ENCODE measurements at regions not wholly inside any gene's neighbourhood (a gene's known extent, or its start where the extent isn't known, plus 50 kb on each side); places are given as distances from the start of the nearest gene placed in this dataset.
A peak's percentile ranks its signal among the peaks of the same experiment; 100 is the strongest.

- WGBS, result 59% methylated on average over 1 of the region's 1 CpG
- no peaks in the 10 kb centered on the region for H3K36me3 ChIP-seq (ENCODE audit: insufficient read depth)
- no peak for DNase-seq (ENCODE audit: extremely low spot score)
- peak overlapping the region; percentile 23 for H3K27ac ChIP-seq (ENCODE audit: low read depth)
- no peaks in the 10 kb centered on the region for H3K4me1 ChIP-seq (ENCODE audit: insufficient read depth)
- no peak overlapping the region for H3K4me3 ChIP-seq (ENCODE audit: low read depth, low read length)
Measured at GRCh38 chr14:34931206-34931605, 51.6 kb upstream of the SRP54 start.

- no peaks in the 10 kb centered on the region for H3K4me1 ChIP-seq (ENCODE audit: insufficient read depth)
- no peak overlapping the region for H3K4me3 ChIP-seq (ENCODE audit: low read depth, low read length)
- 61% methylated on average over 4 of the region's 4 CpGs for WGBS
- no peaks in the 10 kb centered on the region for H3K36me3 ChIP-seq (ENCODE audit: insufficient read depth)
- H3K27ac ChIP-seq (ENCODE audit: low read depth), result no peak overlapping the region
- DNase-seq (ENCODE audit: extremely low spot score), result no peak
Measured at GRCh38 chr14:34930591-34931091, 52.2 kb upstream of the SRP54 start.

- Histone ChIP-seq H3K4me1 (ENCODE audit: insufficient read depth) (no peaks in the 10 kb centered on the region), H3K4me3 (ENCODE audit: low read depth, low read length) (no peak overlapping the region), H3K36me3 (ENCODE audit: insufficient read depth) (no peaks in the 10 kb centered on the region), H3K27ac (ENCODE audit: low read depth) (no peak overlapping the region)
- no peak for DNase-seq (ENCODE audit: extremely low spot score)
- 87% methylated on average over 1 of the region's 1 CpG for WGBS
Measured at GRCh38 chr14:34926552-34926951, 51.4 kb upstream of the BAZ1A start.

Data from urinary bladder (tissue), 3 donors.